Breast epithelium (tissue), 4 donors: ENCODE measurements at regions not wholly inside any gene's neighbourhood (a gene's known extent, or its start where the extent isn't known, plus 50 kb on each side); places are given as distances from the start of the nearest gene placed in this dataset.

Experiments
- DNase-seq, 2 donors: peaks; one replicate each; pipeline ENCODE4 v3.0.0-alpha.2; 2019; ENCODE audit warnings: low spot score in 2 of 2
- H3K27ac ChIP-seq, 2 donors: fragments of 200-600 bp; sonication (generic) in 1 of 2; one replicate each; pipeline ENCODE4 v1.5.1; 2016 to 2019; ENCODE audit warnings: mild to moderate bottlenecking in 1 of 2
- H3K27me3 ChIP-seq, 2 donors: fragments of 200-600 bp; sonication (generic) in 1 of 2; one replicate each; pipeline versions ENCODE4 v1.5.1 to v1.6.0; 2017 to 2019; ENCODE audit warnings: control low read depth in 1 of 2, mild to moderate bottlenecking in 1 of 2
- H3K36me3 ChIP-seq: fragments of 200-600 bp; one replicate; pipeline ENCODE4 v1.5.1; 2019
- H3K4me1 ChIP-seq, 2 donors: fragments of 200-600 bp; sonication (generic); one replicate each; pipeline ENCODE4 v1.5.1; 2016 to 2019; ENCODE audit warnings: control low read depth in 1 of 2
- H3K4me3 ChIP-seq, 3 donors: fragments of 200-600 bp; sonication (generic); 1 replicate in 2 of 3; 2 replicates in 1 of 3; pipeline ENCODE4 v1.5.1; 2016 to 2019; ENCODE audit warnings: mild to moderate bottlenecking in 3 of 3, moderate library complexity in 2 of 3
- H3K9me3 ChIP-seq, 2 donors: fragments of 200-600 bp; sonication (generic) in 1 of 2; one replicate each; pipeline ENCODE4 v1.5.1; 2016 to 2019; ENCODE audit warnings: control low read depth in 1 of 2
- CTCF ChIP-seq, 3 donors: fragments of 450-650 bp; IDR thresholded peaks; one replicate each; pipeline ENCODE4 v1.5.1; 2016 to 2017; ENCODE audit warnings: antibody characterized with exemption in 3 of 3, mild to moderate bottlenecking in 3 of 3, moderate library complexity in 3 of 3
- POLR2A ChIP-seq: fragments of 450-650 bp; IDR thresholded peaks from one replicate; pipeline ENCODE4 v1.6.1; 2016; ENCODE audit warnings: antibody characterized with exemption, mild to moderate bottlenecking, moderate library complexity
- POLR2AphosphoS5 ChIP-seq, 3 donors: sonication (generic); formaldehyde crosslinking; IDR thresholded peaks; one replicate each; pipeline ENCODE4 v1.6.1; 2017; ENCODE audit warnings: antibody characterized with exemption in 3 of 3
- intact Hi-C: fragments of 100-400 bp; cut with DNase I; formaldehyde crosslinking; loops from one replicate; pipeline ENCODE4 v1.15.1; 2023; ENCODE audit warnings: low total_unique reads

GRCh38 chr9:106393226-106393625 lies 469.7 kb upstream of the ZNF462 start:
- no peak for DNase-seq
- no peaks in the 10 kb centered on the region for H3K4me1 ChIP-seq
- H3K36me3 ChIP-seq = no peaks in the 10 kb centered on the region
- no peaks in the 10 kb centered on the region for H3K9me3 ChIP-seq
- no peak for TF ChIP-seq POLR2AphosphoS5 (IDR thresholded peaks at IDR 0.05)
- TF ChIP-seq CTCF (IDR thresholded peaks at IDR 0.05) = no peak
- no peak for TF ChIP-seq POLR2A
- no peak overlapping the region for H3K4me3 ChIP-seq
- no peaks in the 10 kb centered on the region for H3K27me3 ChIP-seq
- intact Hi-C loops = no loop called here
- H3K27ac ChIP-seq = no peak overlapping the region

- intact Hi-C loops = no loop called here
- no peak for DNase-seq
- no peak for TF ChIP-seq CTCF (IDR thresholded peaks at IDR 0.05)
- TF ChIP-seq POLR2AphosphoS5 (IDR thresholded peaks at IDR 0.05) = no peak
- TF ChIP-seq POLR2A = no peak
- H3K9me3 ChIP-seq = no peaks in the 10 kb centered on the region
- H3K4me1 ChIP-seq = no peaks in the 10 kb centered on the region
- H3K36me3 ChIP-seq = no peaks in the 10 kb centered on the region
- H3K27me3 ChIP-seq = no peaks in the 10 kb centered on the region
- H3K27ac ChIP-seq = no peak overlapping the region
- no peak overlapping the region for H3K4me3 ChIP-seq
Measured at GRCh38 chr9:106400170-106400569, 462.8 kb upstream of the ZNF462 start.

- TF ChIP-seq CTCF (IDR thresholded peaks at IDR 0.05) = no peak
- no peak for TF ChIP-seq POLR2AphosphoS5 (IDR thresholded peaks at IDR 0.05)
- no peak for TF ChIP-seq POLR2A
Measured at GRCh38 chr9:106400950-106401349, 462.0 kb upstream of the ZNF462 start.

GRCh38 chr9:106403081-106403480 lies 459.9 kb upstream of the ZNF462 start:
- Histone ChIP-seq H3K27me3 (no peaks in the 10 kb centered on the region), H3K27ac (no peak overlapping the region), H3K4me3 (no peak overlapping the region), H3K36me3 (no peaks in the 10 kb centered on the region), H3K4me1 (no peaks in the 10 kb centered on the region), H3K9me3 (no peaks in the 10 kb centered on the region)
- intact Hi-C loops = no loop called here
- DNase-seq = no peak
- TF ChIP-seq CTCF (IDR thresholded peaks at IDR 0.05) (no peak), POLR2AphosphoS5 (IDR thresholded peaks at IDR 0.05) (no peak), POLR2A (no peak)

More at GRCh38 chr9:106400950-106401349, 462.0 kb upstream of the ZNF462 start:
- no peaks in the 10 kb centered on the region for H3K4me1 ChIP-seq
- no peaks in the 10 kb centered on the region for H3K36me3 ChIP-seq
- H3K4me3 ChIP-seq = no peak overlapping the region
- H3K27me3 ChIP-seq = no peaks in the 10 kb centered on the region
- DNase-seq = no peak
- intact Hi-C loops = no loop called here
- H3K9me3 ChIP-seq = no peaks in the 10 kb centered on the region
- no peak overlapping the region for H3K27ac ChIP-seq

GRCh38 chr9:106404137-106404536 lies 458.8 kb upstream of the ZNF462 start:
- Histone ChIP-seq H3K4me3 (no peak overlapping the region), H3K27ac (no peak overlapping the region), H3K9me3 (no peaks in the 10 kb centered on the region), H3K36me3 (no peaks in the 10 kb centered on the region), H3K27me3 (no peaks in the 10 kb centered on the region), H3K4me1 (no peaks in the 10 kb centered on the region)
- intact Hi-C loops = no loop called here
- DNase-seq = no peak
- TF ChIP-seq CTCF (IDR thresholded peaks at IDR 0.05) (no peak), POLR2AphosphoS5 (IDR thresholded peaks at IDR 0.05) (no peak), POLR2A (no peak)
